IMR-90 (cell line): ENCODE measurements at regions not wholly inside any gene's neighbourhood (a gene's known extent, or its start where the extent isn't known, plus 50 kb on each side); places are given as distances from the start of the nearest gene placed in this dataset.

Source experiments
- ATAC-seq: fragments of 200-7000 bp; cut with Tn5 transposase; 2 replicates; pipeline ENCODE4 v1.9.1; 2020; ENCODE audit warnings: low read depth, mild to moderate bottlenecking, moderate library complexity
- BruUV-seq: library from RNA; stranded (reverse); fragments of 400-500 nt; replicated peaks from 2 replicates; lab custom pipeline; 2021; lab: Mats Ljungman, UMichigan
- CTCF ChIA-PET: fragments of 300-600 bp; formaldehyde crosslinking; extraction: SDS; loops from one replicate; lab custom pipeline; 2021; ENCODE audit warnings: antibody characterized with exemption; lab: Yijun Ruan, JAX
- POLR2A ChIA-PET: fragments of 300-600 bp; sonication (Branson Sonifier 250); formaldehyde crosslinking; loops from one replicate; lab custom pipeline; 2022; ENCODE audit warnings: antibody characterized with exemption; ENCODE audit not compliant: unreplicated experiment; lab: Charles Lee
- DNase-seq: peaks from one replicate; pipeline ENCODE4 v3.0.0; 2013
- H2AFZ ChIP-seq: replicated peaks from 2 replicates; pipeline ENCODE3; 2013; ENCODE audit warnings: low read length, mild to moderate bottlenecking; ENCODE audit not compliant: poor library complexity
- H2AK5ac ChIP-seq: 2 replicates; pipeline ENCODE4 v1.6.1; 2013; ENCODE audit warnings: low read depth, low read length, inconsistent platforms
- H2AK9ac ChIP-seq: replicated peaks from 2 replicates; pipeline ENCODE3; 2013; ENCODE audit warnings: mild to moderate bottlenecking, low read depth, low read length, moderate library complexity; ENCODE audit not compliant: poor library complexity
- H2BK120ac ChIP-seq: 2 replicates; pipeline ENCODE4 v1.6.1; 2013; ENCODE audit warnings: low read depth, low read length, inconsistent platforms
- H2BK15ac ChIP-seq: 3 replicates; pipeline ENCODE4 v1.6.1; 2013; ENCODE audit warnings: low read depth, low read length, inconsistent platforms
- H2BK20ac ChIP-seq: 2 replicates; pipeline ENCODE4 v1.6.1; 2013; ENCODE audit warnings: low read depth, mild to moderate bottlenecking, inconsistent platforms, low read length, moderate library complexity
- H2BK5ac ChIP-seq: 2 replicates; pipeline ENCODE4 v1.6.1; 2013; ENCODE audit warnings: mild to moderate bottlenecking, low read depth, low read length, inconsistent platforms; ENCODE audit not compliant: poor library complexity, severe bottlenecking
- H3K14ac ChIP-seq: replicated peaks from 2 replicates; pipeline ENCODE4 v1.6.1; 2013; ENCODE audit warnings: low read depth, low read length, inconsistent platforms
- H3K18ac ChIP-seq: 2 replicates; pipeline ENCODE4 v1.6.1; 2013; ENCODE audit warnings: low read depth, low read length, control low read depth
- H3K23ac ChIP-seq: 2 replicates; pipeline ENCODE4 v1.6.1; 2013; ENCODE audit warnings: low read depth, low read length, inconsistent platforms
- H3K27ac ChIP-seq: 2 replicates; pipeline ENCODE4 v1.5.1; 2013; ENCODE audit warnings: mild to moderate bottlenecking, control low read depth, low read length; ENCODE audit not compliant: insufficient read depth
- H3K27me3 ChIP-seq: 2 replicates; pipeline ENCODE4 v1.6.1; 2013; ENCODE audit warnings: low read length; ENCODE audit not compliant: control insufficient read depth, insufficient read depth
- H3K36me3 ChIP-seq: 2 replicates; pipeline ENCODE4 v1.6.1; 2013; ENCODE audit warnings: low read length, mixed read lengths; ENCODE audit not compliant: control insufficient read depth, insufficient read depth
- H3K4ac ChIP-seq: 2 replicates; pipeline ENCODE4 v1.6.1; 2013; ENCODE audit warnings: low read depth, low read length, inconsistent platforms
- H3K4me1 ChIP-seq: 2 replicates; pipeline ENCODE4 v1.6.1; 2013; ENCODE audit warnings: low read length, mixed read lengths; ENCODE audit not compliant: control insufficient read depth, insufficient read depth
- H3K4me2 ChIP-seq: 2 replicates; pipeline ENCODE4 v1.6.1; 2013; ENCODE audit warnings: low read depth, mild to moderate bottlenecking, control low read depth, low read length, moderate library complexity
- H3K4me3 ChIP-seq: 2 replicates; pipeline ENCODE4 v1.5.1; 2013; ENCODE audit warnings: low read depth, mild to moderate bottlenecking, control low read depth, low read length, moderate library complexity; ENCODE audit not compliant: insufficient read depth
- H3K56ac ChIP-seq: 2 replicates; pipeline ENCODE4 v1.6.1; 2013; ENCODE audit warnings: low read length, inconsistent platforms; ENCODE audit not compliant: insufficient read depth; ENCODE audit errors: extremely low read depth
- H3K79me1 ChIP-seq, 2 experiments: 2 replicates each; pipeline ENCODE4 v1.6.1; 2013; ENCODE audit warnings: low read length in 2 of 2, inconsistent platforms in 1 of 2, low read depth in 1 of 2
- H3K9ac ChIP-seq: 2 replicates; pipeline ENCODE4 v1.6.1; 2013; ENCODE audit warnings: low read depth, low read length, control low read depth
- H3K9me1 ChIP-seq: 2 replicates; pipeline ENCODE4 v1.6.1; 2013; ENCODE audit warnings: low read length, inconsistent platforms; ENCODE audit not compliant: insufficient read depth
- H3K9me3 ChIP-seq: 2 replicates; pipeline ENCODE4 v1.6.1; 2013; ENCODE audit warnings: low read length; ENCODE audit not compliant: control insufficient read depth, insufficient read depth
- H4K20me1 ChIP-seq: 2 replicates; pipeline ENCODE4 v1.6.1; 2013; ENCODE audit warnings: low read length, inconsistent platforms; ENCODE audit not compliant: insufficient read depth
- H4K5ac ChIP-seq: 2 replicates; pipeline ENCODE4 v1.6.1; 2013; ENCODE audit warnings: mild to moderate bottlenecking, low read depth, low read length, control low read depth
- H4K8ac ChIP-seq, 2 experiments: 2 replicates each; pipeline ENCODE4 v1.6.1; 2013; ENCODE audit warnings: low read depth in 2 of 2, low read length in 2 of 2, control low read depth in 1 of 2, inconsistent platforms in 1 of 2
- H4K91ac ChIP-seq: 2 replicates; pipeline ENCODE4 v1.6.1; 2013; ENCODE audit warnings: low read depth, low read length, inconsistent platforms; ENCODE audit not compliant: insufficient read depth
- BHLHE40 ChIP-seq: fragments of 150-350 bp; IDR thresholded peaks from 2 replicates; pipeline ENCODE4 v1.6.1; 2016; ENCODE audit warnings: mild to moderate bottlenecking, low read depth, low read length
- CHD1 ChIP-seq: IDR thresholded peaks from 2 replicates; pipeline ENCODE4 v1.6.1; 2012; ENCODE audit warnings: low read depth, low read length, improper control_type of control experiment
- FOS ChIP-seq: fragments of 150-350 bp; IDR thresholded peaks from 2 replicates; pipeline ENCODE4 v1.6.1; 2016; ENCODE audit warnings: low read depth, low read length
- MAFK ChIP-seq: IDR thresholded peaks from 2 replicates; pipeline ENCODE4 v1.6.1; 2012; ENCODE audit warnings: low read depth, low read length, improper control_type of control experiment
- MAZ ChIP-seq: IDR thresholded peaks from 2 replicates; pipeline ENCODE4 v1.6.1; 2012; ENCODE audit warnings: low read depth, mild to moderate bottlenecking, low read length, improper control_type of control experiment, moderate library complexity, borderline replicate concordance
- MXI1 ChIP-seq: IDR thresholded peaks from 2 replicates; pipeline ENCODE4 v1.6.1; 2012; ENCODE audit warnings: low read depth, mild to moderate bottlenecking, low read length, moderate library complexity, borderline replicate concordance
- NFE2L2 ChIP-seq: fragments of 150-350 bp; IDR thresholded peaks from 2 replicates; pipeline ENCODE4 v1.6.1; 2016; ENCODE audit warnings: low read depth, mild to moderate bottlenecking, low read length
- RAD21 ChIP-seq: IDR thresholded peaks from 2 replicates; pipeline ENCODE4 v1.6.1; 2012; ENCODE audit warnings: low read length, improper control_type of control experiment
- RCOR1 ChIP-seq: IDR thresholded peaks from 2 replicates; pipeline ENCODE4 v1.6.1; 2012; ENCODE audit warnings: mild to moderate bottlenecking, low read length, improper control_type of control experiment; ENCODE audit not compliant: insufficient replicate concordance
- RFX5 ChIP-seq: IDR thresholded peaks from 2 replicates; pipeline ENCODE4 v1.8.0; 2012; ENCODE audit warnings: low read depth, mild to moderate bottlenecking, low read length, moderate library complexity
- dilution Hi-C: fragments of 300-500 bp; cut with HindIII; formaldehyde crosslinking; loops from one replicate; pipeline ENCODE4 v1.14.3; 2018; ENCODE audit warnings: low sequenced_read_pairs; ENCODE audit not compliant: unreplicated experiment
- in situ Hi-C: fragments of 300-500 bp; cut with MboI; formaldehyde crosslinking; loops from 3 replicates; pipeline ENCODE4 v1.14.3; 2019; ENCODE audit warnings: low sequenced_read_pairs, inconsistent platforms, mixed read lengths
- intact Hi-C: fragments of 100-400 bp; cut with micrococcal nuclease; formaldehyde crosslinking; loops from 2 replicates; pipeline ENCODE4 v1.10.0; 2022
- TF ChIP-seq, protein P1 (sequence below): fragments of 150-350 bp; IDR thresholded peaks from 2 replicates; pipeline ENCODE4 v1.6.1; 2017; ENCODE audit warnings: mild to moderate bottlenecking, antibody characterized with exemption, low read length, low read depth

- intact Hi-C loops, result loop anchor here (5.0 to 10.0 kb wide), 2 partner anchors 297 to 785 kb away; no protein-coding TSS in a partner anchor
- ATAC-seq, result no peak
- in situ Hi-C loops, result loop anchor here (10.0 kb wide), 1 partner anchor 155 kb away; no protein-coding TSS in a partner anchor
- Histone ChIP-seq H3K4me3 (no peak overlapping the region), H4K91ac (no peak overlapping the region), H3K14ac (no peak overlapping the region), H3K56ac (no peak overlapping the region), H2AK5ac (no peak overlapping the region), H2BK15ac (no peak overlapping the region), H4K20me1 (no peaks in the 10 kb centered on the region), H3K27ac (no peak overlapping the region), H3K36me3 (no peaks in the 10 kb centered on the region), H3K9me1 (no peaks in the 10 kb centered on the region), H3K4me2 (no peak overlapping the region), H3K4me1 (no peaks in the 10 kb centered on the region), H3K4ac (no peak overlapping the region), H2BK5ac (no peak overlapping the region), H2BK120ac (no peak overlapping the region), H3K9ac (no peak overlapping the region), H2BK20ac (no peak overlapping the region), H3K79me1 (no peaks in the 10 kb centered on the region), H4K5ac (no peak overlapping the region), H3K27me3 (peaks cover 16% of the 10 kb centered on the region), H2AFZ (no peak overlapping the region), H3K9me3 (no peaks in the 10 kb centered on the region), H4K8ac (no peak overlapping the region), H3K23ac (no peak overlapping the region), H2AK9ac (no peak overlapping the region), H3K18ac (no peak overlapping the region)
- ChIA-PET POLR2A (no interaction called here), CTCF (interaction anchor here (1.3 kb wide), 1 partner anchor 155 kb away, joined by 7 read pairs; no protein-coding TSS in a partner anchor)
- DNase-seq, result no peak
- no TSS peak for BruUV-seq
- no peak for TF ChIP-seq NFE2L2
- TF ChIP-seq, protein P1, sequence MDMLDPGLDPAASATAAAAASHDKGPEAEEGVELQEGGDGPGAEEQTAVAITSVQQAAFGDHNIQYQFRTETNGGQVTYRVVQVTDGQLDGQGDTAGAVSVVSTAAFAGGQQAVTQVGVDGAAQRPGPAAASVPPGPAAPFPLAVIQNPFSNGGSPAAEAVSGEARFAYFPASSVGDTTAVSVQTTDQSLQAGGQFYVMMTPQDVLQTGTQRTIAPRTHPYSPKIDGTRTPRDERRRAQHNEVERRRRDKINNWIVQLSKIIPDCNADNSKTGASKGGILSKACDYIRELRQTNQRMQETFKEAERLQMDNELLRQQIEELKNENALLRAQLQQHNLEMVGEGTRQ, result no peak
- TF ChIP-seq FOS, result no peak
- TF ChIP-seq MXI1, result no peak
- no peak for TF ChIP-seq RFX5
- TF ChIP-seq CHD1, result no peak
- TF ChIP-seq MAZ, result no peak
- TF ChIP-seq BHLHE40, result no peak
- TF ChIP-seq RAD21, result no peak
- TF ChIP-seq RCOR1, result no peak
- no peak for TF ChIP-seq MAFK
- dilution Hi-C loops, result no loop called here
Observed at GRCh38 chr11:131219646-131220045, 150.8 kb upstream of the NTM start.
